ENCODE measurements at regions not wholly inside any gene's neighbourhood (a gene's known extent, or its start where the extent isn't known, plus 50 kb on each side); places are given as distances from the start of the nearest gene placed in this dataset.

DNA sequence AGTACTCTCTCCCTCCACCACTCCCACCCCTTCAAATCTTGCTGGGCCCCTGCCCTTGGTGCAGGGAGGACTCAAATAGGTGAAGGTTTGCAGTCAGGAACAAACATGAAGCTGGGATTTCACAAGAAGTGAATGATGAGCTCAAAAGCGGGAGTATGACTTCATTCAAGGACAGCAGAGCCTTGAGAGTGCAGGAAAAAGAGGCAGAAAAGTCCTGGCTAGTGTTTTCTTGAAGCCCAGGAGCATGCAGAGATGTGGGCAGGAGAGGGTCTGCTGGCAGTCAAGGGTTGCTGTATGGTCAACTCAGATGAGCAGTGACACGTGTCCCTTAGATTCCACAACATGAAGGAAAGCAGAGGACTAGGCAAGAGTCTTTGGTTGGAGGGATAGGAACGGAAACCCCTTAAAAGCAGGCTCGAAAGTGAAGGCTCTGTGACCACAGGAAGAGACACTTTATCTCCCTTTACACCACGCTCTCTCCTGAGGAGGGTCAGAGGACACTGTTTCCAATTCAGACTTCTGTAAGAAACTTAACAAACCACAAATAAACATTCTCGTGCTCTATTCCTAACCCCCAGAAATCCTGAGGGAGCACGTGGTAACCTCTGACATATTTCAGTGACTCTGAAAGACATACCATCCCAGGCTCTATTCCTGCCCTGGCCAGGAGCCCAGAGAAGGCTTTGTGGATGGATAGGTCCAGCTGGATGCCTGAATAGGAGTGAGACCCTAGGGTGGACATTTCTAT lies 168.0 kb upstream of the NDN start:
- no peak for TF ChIP-seq CTCF (IDR thresholded peaks at IDR 0.05)
- TF ChIP-seq POLR2A (IDR thresholded peaks at IDR 0.05), result no peak

Measured in uterus (tissue), 2 donors.